Aorta (tissue), 5 donors: ENCODE measurements at regions not wholly inside any gene's neighbourhood (a gene's known extent, or its start where the extent isn't known, plus 50 kb on each side); places are given as distances from the start of the nearest gene placed in this dataset.

Experiments
- ATAC-seq: fragments of 200-7000 bp; cut with Tn5 transposase; one replicate; pipeline ENCODE4 v1.9.1; 2022; ENCODE audit warnings: moderate library complexity; ENCODE audit not compliant: low FRiP score
- DNase-seq, 2 donors: peaks; one replicate each; pipeline ENCODE4 v3.0.0-alpha.2; 2020
- H3K27ac ChIP-seq, 2 donors: one replicate each; pipeline ENCODE4 v1.5.1; 2013; ENCODE audit warnings: low read length in 2 of 2, mild to moderate bottlenecking in 2 of 2, moderate library complexity in 2 of 2, control low read depth in 1 of 2, inconsistent platforms in 1 of 2, low read depth in 1 of 2
- H3K27me3 ChIP-seq, 2 donors: one replicate each; pipeline ENCODE4 v1.6.1; 2013; ENCODE audit warnings: control low read depth in 1 of 2, low read length in 1 of 2, mild to moderate bottlenecking in 1 of 2, moderate library complexity in 1 of 2; ENCODE audit not compliant: insufficient read depth in 2 of 2, control insufficient read depth in 1 of 2
- H3K36me3 ChIP-seq, 2 donors: one replicate each; pipeline ENCODE4 v1.6.1; 2013; ENCODE audit warnings: control low read depth in 1 of 2, low read length in 1 of 2, mild to moderate bottlenecking in 1 of 2; ENCODE audit not compliant: insufficient read depth in 2 of 2, control insufficient read depth in 1 of 2
- H3K4me1 ChIP-seq, 2 donors: one replicate each; pipeline ENCODE4 v1.6.1; 2013; ENCODE audit warnings: low read length in 2 of 2, control low read depth in 1 of 2, mild to moderate bottlenecking in 1 of 2, moderate library complexity in 1 of 2; ENCODE audit not compliant: insufficient read depth in 2 of 2, control insufficient read depth in 1 of 2
- H3K4me3 ChIP-seq, 2 donors: one replicate each; pipeline ENCODE4 v1.5.1; 2013; ENCODE audit warnings: low read length in 2 of 2, control low read depth in 1 of 2, mild to moderate bottlenecking in 1 of 2
- H3K9me3 ChIP-seq: one replicate; pipeline ENCODE4 v1.6.1; 2013; ENCODE audit warnings: mild to moderate bottlenecking, low read length; ENCODE audit not compliant: control insufficient read depth
- WGBS, 2 donors: extraction: QIAGEN DNeasy Blood & Tissue Kit; methylation state at CpG; one replicate each; pipeline ENCODE4 v1.1.7; 2013; 5-methylcytosine and 5-hydroxymethylcytosine counted together
- intact Hi-C, 2 donors: fragments of 100-400 bp; cut with DNase I; formaldehyde crosslinking; loops; one replicate each; pipeline versions ENCODE4 v1.14.2 to v1.15.0; 2022
- donor health status: healthy with polysubstance abuse.
- donor health status: Bipolar disorder and iron deficiency.
- donor health status: DM: no; HTN: no; CAD: no.
- donor health status: DM: no; HTN: no; CAD: no.
- donor health status: DM: yes; HTN: yes; CAD: no.

GRCh38 chr5:114153833-114154232, 208.0 kb upstream of the KCNN2 start:
- ATAC-seq: no peak
- H3K27me3 ChIP-seq: no peaks in the 10 kb centered on the region
- no peak for DNase-seq
- intact Hi-C loops: no loop called here
- 56 to 60% methylated on average over 1 of the region's 1 CpG for WGBS, 2 donors
- H3K36me3 ChIP-seq: no peaks in the 10 kb centered on the region
- no peak overlapping the region for H3K4me3 ChIP-seq
- no peaks in the 10 kb centered on the region for H3K4me1 ChIP-seq
- H3K27ac ChIP-seq: no peak overlapping the region
- H3K9me3 ChIP-seq: peaks cover 1% of the 10 kb centered on the region

- intact Hi-C loops: no loop called here
- no peak for DNase-seq
- H3K36me3 ChIP-seq: no peaks in the 10 kb centered on the region
- no peak for ATAC-seq
- H3K4me1 ChIP-seq: no peaks in the 10 kb centered on the region
- no peak overlapping the region for H3K27ac ChIP-seq
- peaks cover 1% of the 10 kb centered on the region for H3K9me3 ChIP-seq
- no peak overlapping the region for H3K4me3 ChIP-seq
- no peaks in the 10 kb centered on the region for H3K27me3 ChIP-seq
- WGBS, 2 donors: 87 to 89% methylated on average over 5 of the region's 5 CpGs
Measured at GRCh38 chr5:114166081-114166480, 195.8 kb upstream of the KCNN2 start.

- H3K4me3 ChIP-seq: no peak overlapping the region
- no peaks in the 10 kb centered on the region for H3K36me3 ChIP-seq
- DNase-seq (no peak), ATAC-seq (no peak)
- H3K4me1 ChIP-seq: no peaks in the 10 kb centered on the region
- no peaks in the 10 kb centered on the region for H3K27me3 ChIP-seq
- no peak overlapping the region for H3K27ac ChIP-seq
- intact Hi-C loops: no loop called here
- H3K9me3 ChIP-seq: peaks cover under 1% of the 10 kb centered on the region
- 82 to 84% methylated on average over 2 of the region's 2 CpGs for WGBS, 2 donors
Measured at GRCh38 chr5:114174131-114174530, 187.7 kb upstream of the KCNN2 start.

- intact Hi-C loops: no loop called here
- ATAC-seq: no peak
- Histone ChIP-seq H3K27me3 (no peaks in the 10 kb centered on the region), H3K9me3 (peaks cover 1% of the 10 kb centered on the region), H3K27ac (no peak overlapping the region), H3K4me1 (no peaks in the 10 kb centered on the region), H3K36me3 (no peaks in the 10 kb centered on the region), H3K4me3 (no peak overlapping the region)
- no peak for DNase-seq
- WGBS, 2 donors: 43 to 55% methylated on average over 1 of the region's 1 CpG
Measured at GRCh38 chr5:114174837-114175236, 187.0 kb upstream of the KCNN2 start.

GRCh38 chr5:114176356-114176755, 185.5 kb upstream of the KCNN2 start:
- peaks cover 1% of the 10 kb centered on the region for H3K9me3 ChIP-seq
- ATAC-seq (no peak), DNase-seq (no peak)
- no peaks in the 10 kb centered on the region for H3K36me3 ChIP-seq
- no peak overlapping the region for H3K4me3 ChIP-seq
- intact Hi-C loops: no loop called here
- H3K4me1 ChIP-seq: no peaks in the 10 kb centered on the region
- no peak overlapping the region for H3K27ac ChIP-seq
- H3K27me3 ChIP-seq: no peaks in the 10 kb centered on the region

- ATAC-seq (no peak), DNase-seq (no peak)
- intact Hi-C loops: no loop called here
- no peaks in the 10 kb centered on the region for H3K4me1 ChIP-seq
- H3K27ac ChIP-seq: no peak overlapping the region
- H3K36me3 ChIP-seq: no peaks in the 10 kb centered on the region
- 54 to 71% methylated on average over 2 of the region's 2 CpGs for WGBS, 2 donors
- H3K4me3 ChIP-seq: no peak overlapping the region
- peaks cover 1% of the 10 kb centered on the region for H3K9me3 ChIP-seq
- H3K27me3 ChIP-seq: no peaks in the 10 kb centered on the region
Measured at GRCh38 chr5:114179134-114179533, 182.7 kb upstream of the KCNN2 start.

- peaks cover 1% of the 10 kb centered on the region for H3K9me3 ChIP-seq
- intact Hi-C loops: no loop called here
- no peak for ATAC-seq
Measured at GRCh38 chr5:114184006-114184405, 177.9 kb upstream of the KCNN2 start.

GRCh38 chr5:114185274-114185673, 176.6 kb upstream of the KCNN2 start:
- intact Hi-C loops: no loop called here
- Histone ChIP-seq H3K27me3 (no peaks in the 10 kb centered on the region), H3K9me3 (no peaks in the 10 kb centered on the region), H3K36me3 (no peaks in the 10 kb centered on the region), H3K4me3 (no peak overlapping the region), H3K27ac (no peak overlapping the region), H3K4me1 (no peaks in the 10 kb centered on the region)
- no peak for DNase-seq
- no peak for ATAC-seq
- 81% methylated on average over 8 of the region's 8 CpGs for WGBS, 2 donors

More at GRCh38 chr5:114184006-114184405, 177.9 kb upstream of the KCNN2 start:
- Histone ChIP-seq H3K27me3 (no peaks in the 10 kb centered on the region), H3K4me3 (no peak overlapping the region), H3K4me1 (no peaks in the 10 kb centered on the region), H3K27ac (no peak overlapping the region), H3K36me3 (no peaks in the 10 kb centered on the region)
- no peak for DNase-seq
- WGBS, 2 donors: 5 to 12% methylated on average over 1 of the region's 1 CpG

GRCh38 chr5:114191441-114191840, 170.4 kb upstream of the KCNN2 start:
- intact Hi-C loops: no loop called here
- no peaks in the 10 kb centered on the region for H3K27me3 ChIP-seq
- ATAC-seq (no peak), DNase-seq (no peak)
- no peak overlapping the region for H3K4me3 ChIP-seq
- no peaks in the 10 kb centered on the region for H3K36me3 ChIP-seq
- H3K4me1 ChIP-seq: no peaks in the 10 kb centered on the region
- H3K9me3 ChIP-seq: no peaks in the 10 kb centered on the region
- WGBS, 2 donors: 56 to 60% methylated on average over 1 of the region's 1 CpG
- no peak overlapping the region for H3K27ac ChIP-seq
